ENCODE measurements at regions not wholly inside any gene's neighbourhood (a gene's known extent, or its start where the extent isn't known, plus 50 kb on each side); places are given as distances from the start of the nearest gene placed in this dataset.
A peak's percentile ranks its signal among the peaks of the same experiment; 100 is the strongest.

GRCh38 chr20:52624281-52624680 lies 347.9 kb upstream of the TSHZ2 start:
- no peaks in the 10 kb centered on the region for H4K20me1 ChIP-seq (ENCODE audit: insufficient read depth)
- no peak for DNase-seq
- peaks cover 13% of the 10 kb centered on the region for H3K4me1 ChIP-seq (ENCODE audit: insufficient read depth)
- H3K36me3 ChIP-seq (ENCODE audit: low read depth) = no peaks in the 10 kb centered on the region
- WGBS, 2 experiments (ENCODE audit: low coverage in 1 of 2, low lambda C conversion rate in 2 of 2, missing lambda C conversion rate in 2 of 2) = 70 to 77% methylated on average over 4 of the region's 4 CpGs
- H3K9ac ChIP-seq = no peak overlapping the region
- no peaks in the 10 kb centered on the region for H3K79me2 ChIP-seq (ENCODE audit: insufficient read depth)
- no peak overlapping the region for H2AFZ ChIP-seq
- no peak overlapping the region for H3K27ac ChIP-seq
- no peaks in the 10 kb centered on the region for H3K9me3 ChIP-seq (ENCODE audit: low read depth)
- H3K4me3 ChIP-seq = no peak overlapping the region
- no peak for TF ChIP-seq EZH2phosphoT487 (IDR thresholded peaks at IDR 0.05; ENCODE audit: insufficient read depth, low read depth)
- no peak for TF ChIP-seq EZH2 (IDR thresholded peaks at IDR 0.05; ENCODE audit: insufficient read depth, poor library complexity, severe bottlenecking)
- no peaks in the 10 kb centered on the region for H3K27me3 ChIP-seq (replicated peaks; ENCODE audit: insufficient read depth)
- H3K4me2 ChIP-seq (ENCODE audit: unreplicated experiment) = no peak overlapping the region
- no peaks in the 10 kb centered on the region; the same call in 1 of the 2 replicates for H3F3A ChIP-seq (ENCODE audit: insufficient read depth)
- in situ Hi-C loops (cut with MboI) = no loop called here
- H3K9me2 ChIP-seq (ENCODE audit: insufficient read depth) = no peaks in the 10 kb centered on the region

GRCh38 chr20:52622081-52622480 lies 350.1 kb upstream of the TSHZ2 start:
- Histone ChIP-seq H3K9me3 (ENCODE audit: low read depth) (no peaks in the 10 kb centered on the region), H3K27me3 (replicated peaks; ENCODE audit: insufficient read depth) (no peaks in the 10 kb centered on the region), H3K27ac (no peak overlapping the region), H3K9ac (no peak overlapping the region), H3K79me2 (ENCODE audit: insufficient read depth) (no peaks in the 10 kb centered on the region), H3K4me2 (ENCODE audit: unreplicated experiment) (peak overlapping the region; percentile 19), H4K20me1 (ENCODE audit: insufficient read depth) (no peaks in the 10 kb centered on the region), H3K4me3 (no peak overlapping the region), H3K9me2 (ENCODE audit: insufficient read depth) (no peaks in the 10 kb centered on the region), H3K4me1 (ENCODE audit: insufficient read depth) (peaks cover 13% of the 10 kb centered on the region), H2AFZ (no peak overlapping the region), H3K36me3 (ENCODE audit: low read depth) (no peaks in the 10 kb centered on the region), H3F3A (ENCODE audit: insufficient read depth) (no peaks in the 10 kb centered on the region; the same call in 1 of the 2 replicates)
- DNase-seq = peak; percentile 49
- TF ChIP-seq EZH2phosphoT487 (IDR thresholded peaks at IDR 0.05; ENCODE audit: insufficient read depth, low read depth) (no peak), EZH2 (IDR thresholded peaks at IDR 0.05; ENCODE audit: insufficient read depth, poor library complexity, severe bottlenecking) (no peak)
- in situ Hi-C loops (cut with MboI) = no loop called here

GRCh38 chr20:52621401-52621800 lies 350.8 kb upstream of the TSHZ2 start:
- 25 to 46% methylated on average over 2 of the region's 2 CpGs for WGBS, 2 experiments (ENCODE audit: low coverage in 1 of 2, low lambda C conversion rate in 2 of 2, missing lambda C conversion rate in 2 of 2)
- no peaks in the 10 kb centered on the region for H3K36me3 ChIP-seq (ENCODE audit: low read depth)
- H3K9me2 ChIP-seq (ENCODE audit: insufficient read depth) = no peaks in the 10 kb centered on the region
- no peaks in the 10 kb centered on the region for H3K9me3 ChIP-seq (ENCODE audit: low read depth)
- H3K4me2 ChIP-seq (ENCODE audit: unreplicated experiment) = peak overlapping the region; percentile 20
- H3K27ac ChIP-seq = no peak overlapping the region
- no peak for DNase-seq
- in situ Hi-C loops (cut with MboI) = no loop called here
- peaks cover 13% of the 10 kb centered on the region for H3K4me1 ChIP-seq (ENCODE audit: insufficient read depth)
- H2AFZ ChIP-seq = no peak overlapping the region
- no peak overlapping the region for H3K9ac ChIP-seq
- H3K79me2 ChIP-seq (ENCODE audit: insufficient read depth) = no peaks in the 10 kb centered on the region
- no peak overlapping the region for H3K4me3 ChIP-seq
- H3K27me3 ChIP-seq (replicated peaks; ENCODE audit: insufficient read depth) = no peaks in the 10 kb centered on the region
- TF ChIP-seq EZH2 (IDR thresholded peaks at IDR 0.05; ENCODE audit: insufficient read depth, poor library complexity, severe bottlenecking) = no peak
- TF ChIP-seq EZH2phosphoT487 (IDR thresholded peaks at IDR 0.05; ENCODE audit: insufficient read depth, low read depth) = no peak
- no peaks in the 10 kb centered on the region; the same call in 1 of the 2 replicates for H3F3A ChIP-seq (ENCODE audit: insufficient read depth)
- no peaks in the 10 kb centered on the region for H4K20me1 ChIP-seq (ENCODE audit: insufficient read depth)

- Histone ChIP-seq H3K36me3 (ENCODE audit: low read depth) (no peaks in the 10 kb centered on the region), H4K20me1 (ENCODE audit: insufficient read depth) (no peaks in the 10 kb centered on the region), H3K4me2 (ENCODE audit: unreplicated experiment) (no peak overlapping the region), H2AFZ (no peak overlapping the region), H3K4me3 (no peak overlapping the region), H3K9ac (no peak overlapping the region), H3K79me2 (ENCODE audit: insufficient read depth) (no peaks in the 10 kb centered on the region), H3F3A (ENCODE audit: insufficient read depth) (no peaks in the 10 kb centered on the region; the same call in 1 of the 2 replicates), H3K4me1 (ENCODE audit: insufficient read depth) (peaks cover 13% of the 10 kb centered on the region), H3K9me3 (ENCODE audit: low read depth) (no peaks in the 10 kb centered on the region), H3K27me3 (replicated peaks; ENCODE audit: insufficient read depth) (no peaks in the 10 kb centered on the region), H3K9me2 (ENCODE audit: insufficient read depth) (no peaks in the 10 kb centered on the region), H3K27ac (no peak overlapping the region)
- TF ChIP-seq EZH2phosphoT487 (IDR thresholded peaks at IDR 0.05; ENCODE audit: insufficient read depth, low read depth) (no peak), EZH2 (IDR thresholded peaks at IDR 0.05; ENCODE audit: insufficient read depth, poor library complexity, severe bottlenecking) (no peak)
- DNase-seq = no peak
- 89% methylated on average over 3 of the region's 3 CpGs for WGBS, 2 experiments (ENCODE audit: low coverage in 1 of 2, low lambda C conversion rate in 2 of 2, missing lambda C conversion rate in 2 of 2)
- in situ Hi-C loops (cut with MboI) = no loop called here
Observed at GRCh38 chr20:52619671-52620070, 352.5 kb upstream of the TSHZ2 start.

- no peak overlapping the region for H3K9ac ChIP-seq
- 62 to 68% methylated on average over 5 of the region's 5 CpGs for WGBS, 2 experiments (ENCODE audit: low coverage in 1 of 2, low lambda C conversion rate in 2 of 2, missing lambda C conversion rate in 2 of 2)
- H3K79me2 ChIP-seq (ENCODE audit: insufficient read depth) = no peaks in the 10 kb centered on the region
- H3K27ac ChIP-seq = no peak overlapping the region
- TF ChIP-seq EZH2 (IDR thresholded peaks at IDR 0.05; ENCODE audit: insufficient read depth, poor library complexity, severe bottlenecking) = no peak
- in situ Hi-C loops (cut with MboI) = no loop called here
- H3K27me3 ChIP-seq (replicated peaks; ENCODE audit: insufficient read depth) = no peaks in the 10 kb centered on the region
- no peak for DNase-seq
- no peaks in the 10 kb centered on the region for H3K9me2 ChIP-seq (ENCODE audit: insufficient read depth)
- H3K4me1 ChIP-seq (ENCODE audit: insufficient read depth) = peaks cover 15% of the 10 kb centered on the region
- no peaks in the 10 kb centered on the region for H3K9me3 ChIP-seq (ENCODE audit: low read depth)
- no peak overlapping the region for H2AFZ ChIP-seq
- H3K4me2 ChIP-seq (ENCODE audit: unreplicated experiment) = no peak overlapping the region
- H3K36me3 ChIP-seq (ENCODE audit: low read depth) = no peaks in the 10 kb centered on the region
- H3K4me3 ChIP-seq = no peak overlapping the region
- no peaks in the 10 kb centered on the region for H4K20me1 ChIP-seq (ENCODE audit: insufficient read depth)
- H3F3A ChIP-seq (ENCODE audit: insufficient read depth) = no peaks in the 10 kb centered on the region; the same call in 1 of the 2 replicates
Observed at GRCh38 chr20:52619101-52619500, 353.1 kb upstream of the TSHZ2 start.
